SK-N-SH treated with all-trans-retinoic acid at 6 μM for 48 hours (cell line): ENCODE measurements at regions not wholly inside any gene's neighbourhood (a gene's known extent, or its start where the extent isn't known, plus 50 kb on each side); places are given as distances from the start of the nearest gene placed in this dataset.

Source experiments
- ATAC-seq: fragments of 200-7000 bp; cut with Tn5 transposase; 3 replicates; pipeline ENCODE4 v1.9.1; 2020; ENCODE audit warnings: mild to moderate bottlenecking, moderate library complexity
- ARNTL ChIP-seq: fragments of 450-650 bp; formaldehyde crosslinking; IDR thresholded peaks from 2 replicates; pipeline ENCODE4 v1.5.0; 2020; ENCODE audit warnings: low read depth, mild to moderate bottlenecking, moderate library complexity, borderline replicate concordance
- BACH2 ChIP-seq: fragments of 250-450 bp; sonication (Bioruptor Pico); IDR thresholded peaks from 2 replicates; pipeline ENCODE4 v1.9.0; 2021; ENCODE audit warnings: mild to moderate bottlenecking, borderline replicate concordance
- CSDC2 ChIP-seq: fragments of 250-450 bp; sonication (Bioruptor Pico); IDR thresholded peaks from 2 replicates; pipeline ENCODE4 v1.5.0; 2020; ENCODE audit warnings: mild to moderate bottlenecking, moderate library complexity
- ESRRG ChIP-seq: fragments of 250-450 bp; sonication (Bioruptor Pico); IDR thresholded peaks from 2 replicates; pipeline ENCODE4 v1.6.1; 2021; ENCODE audit warnings: mild to moderate bottlenecking
- OSR1 ChIP-seq: fragments of 250-450 bp; sonication (Bioruptor Pico); IDR thresholded peaks from 2 replicates; pipeline ENCODE4 v1.8.0; 2022; ENCODE audit warnings: moderate library complexity, mild to moderate bottlenecking, inconsistent platforms
- PPARA ChIP-seq: fragments of 250-450 bp; sonication (Bioruptor Pico); IDR thresholded peaks from 2 replicates; pipeline ENCODE4 v1.5.0; 2020; ENCODE audit warnings: mild to moderate bottlenecking, borderline replicate concordance
- SNAI2 ChIP-seq: fragments of 250-450 bp; sonication (Bioruptor Pico); IDR thresholded peaks from 2 replicates; pipeline ENCODE4 v1.5.0; 2020; ENCODE audit warnings: mild to moderate bottlenecking, moderate library complexity
- TOX ChIP-seq: fragments of 250-450 bp; sonication (Bioruptor Pico); IDR thresholded peaks from 2 replicates; pipeline ENCODE4 v1.8.0; 2021; ENCODE audit warnings: mild to moderate bottlenecking, moderate library complexity, borderline replicate concordance
- ZC3H10 ChIP-seq: fragments of 250-450 bp; sonication (Bioruptor Pico); IDR thresholded peaks from 2 replicates; pipeline ENCODE4 v1.5.1; 2021; ENCODE audit warnings: mild to moderate bottlenecking, moderate library complexity
- ZFP3 ChIP-seq: fragments of 250-450 bp; sonication (Bioruptor Pico); IDR thresholded peaks from 2 replicates; pipeline ENCODE4 v1.5.0; 2020; ENCODE audit warnings: mild to moderate bottlenecking, moderate library complexity
- ZFP30 ChIP-seq: fragments of 450-650 bp; formaldehyde crosslinking; IDR thresholded peaks from 2 replicates; pipeline ENCODE4 v1.5.0; 2022; ENCODE audit warnings: mild to moderate bottlenecking, moderate library complexity
- ZNF565 ChIP-seq: fragments of 450-650 bp; formaldehyde crosslinking; conservative IDR thresholded peaks from 2 replicates; pipeline ENCODE4 v1.5.0; 2020; ENCODE audit warnings: low read depth, mild to moderate bottlenecking, moderate library complexity
- ZNF70 ChIP-seq: fragments of 450-650 bp; formaldehyde crosslinking; IDR thresholded peaks from 2 replicates; pipeline ENCODE4 v1.5.0; 2020; ENCODE audit warnings: mild to moderate bottlenecking, moderate library complexity
- TF ChIP-seq, protein P1 (sequence below): fragments of 250-450 bp; sonication (Bioruptor Pico); IDR thresholded peaks from 2 replicates; pipeline ENCODE4 v1.5.1; 2021; ENCODE audit warnings: mild to moderate bottlenecking, moderate library complexity
- TF ChIP-seq, protein P2 (sequence below): fragments of 250-450 bp; sonication (Bioruptor Pico); IDR thresholded peaks from 2 replicates; pipeline ENCODE4 v1.5.1; 2020; ENCODE audit warnings: low read depth, mild to moderate bottlenecking, moderate library complexity
- TF ChIP-seq, protein P3 (sequence below): fragments of 250-450 bp; sonication (Bioruptor Pico); IDR thresholded peaks from 2 replicates; pipeline ENCODE4 v1.5.0; 2020; ENCODE audit warnings: mild to moderate bottlenecking, moderate library complexity
- TF ChIP-seq, protein P4 (sequence below): fragments of 250-450 bp; sonication (Bioruptor Pico); IDR thresholded peaks from 2 replicates; pipeline ENCODE4 v1.8.0; 2021; ENCODE audit warnings: low read depth, mild to moderate bottlenecking, moderate library complexity, borderline replicate concordance
- TF ChIP-seq, protein P5 (sequence below): fragments of 250-450 bp; sonication (Bioruptor Pico); IDR thresholded peaks from 2 replicates; pipeline ENCODE4 v1.8.0; 2020; ENCODE audit warnings: mild to moderate bottlenecking, moderate library complexity, borderline replicate concordance

DNA sequence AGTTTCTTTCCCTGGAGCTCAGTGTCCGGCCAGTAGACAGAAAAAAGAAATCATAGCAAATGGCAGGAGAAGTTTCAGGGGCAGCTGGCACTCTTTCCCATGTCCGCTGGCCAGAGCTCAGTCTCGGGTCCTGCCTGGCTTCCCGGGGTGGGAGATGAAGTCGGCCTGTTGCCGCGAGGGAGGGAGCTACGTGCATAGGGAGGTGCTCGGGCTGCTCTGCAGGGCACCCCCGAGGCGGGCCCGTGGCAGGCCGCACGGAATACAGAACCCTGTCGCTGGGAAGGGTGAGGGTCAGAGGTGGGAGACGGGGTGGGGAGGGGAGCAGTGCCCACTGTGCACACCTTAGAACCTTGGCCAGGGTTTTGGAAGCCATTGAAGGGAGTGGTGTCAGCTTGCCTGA, 78.3 kb upstream of the FOXF1 start:
- ATAC-seq: no peak
- TF ChIP-seq OSR1: no peak
- TF ChIP-seq ZC3H10 (CRISPR knock-in tag): no peak
- no peak for TF ChIP-seq CSDC2 (CRISPR knock-in tag)
- no peak for TF ChIP-seq ZNF70 (CRISPR knock-in tag)
- no peak for TF ChIP-seq ARNTL (CRISPR knock-in tag)
- no peak for TF ChIP-seq TOX (CRISPR knock-in tag)
- TF ChIP-seq, protein P1, sequence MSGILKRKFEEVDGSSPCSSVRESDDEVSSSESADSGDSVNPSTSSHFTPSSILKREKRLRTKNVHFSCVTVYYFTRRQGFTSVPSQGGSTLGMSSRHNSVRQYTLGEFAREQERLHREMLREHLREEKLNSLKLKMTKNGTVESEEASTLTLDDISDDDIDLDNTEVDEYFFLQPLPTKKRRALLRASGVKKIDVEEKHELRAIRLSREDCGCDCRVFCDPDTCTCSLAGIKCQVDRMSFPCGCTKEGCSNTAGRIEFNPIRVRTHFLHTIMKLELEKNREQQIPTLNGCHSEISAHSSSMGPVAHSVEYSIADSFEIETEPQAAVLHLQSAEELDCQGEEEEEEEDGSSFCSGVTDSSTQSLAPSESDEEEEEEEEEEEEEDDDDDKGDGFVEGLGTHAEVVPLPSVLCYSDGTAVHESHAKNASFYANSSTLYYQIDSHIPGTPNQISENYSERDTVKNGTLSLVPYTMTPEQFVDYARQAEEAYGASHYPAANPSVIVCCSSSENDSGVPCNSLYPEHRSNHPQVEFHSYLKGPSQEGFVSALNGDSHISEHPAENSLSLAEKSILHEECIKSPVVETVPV: no peak
- TF ChIP-seq, protein P2, sequence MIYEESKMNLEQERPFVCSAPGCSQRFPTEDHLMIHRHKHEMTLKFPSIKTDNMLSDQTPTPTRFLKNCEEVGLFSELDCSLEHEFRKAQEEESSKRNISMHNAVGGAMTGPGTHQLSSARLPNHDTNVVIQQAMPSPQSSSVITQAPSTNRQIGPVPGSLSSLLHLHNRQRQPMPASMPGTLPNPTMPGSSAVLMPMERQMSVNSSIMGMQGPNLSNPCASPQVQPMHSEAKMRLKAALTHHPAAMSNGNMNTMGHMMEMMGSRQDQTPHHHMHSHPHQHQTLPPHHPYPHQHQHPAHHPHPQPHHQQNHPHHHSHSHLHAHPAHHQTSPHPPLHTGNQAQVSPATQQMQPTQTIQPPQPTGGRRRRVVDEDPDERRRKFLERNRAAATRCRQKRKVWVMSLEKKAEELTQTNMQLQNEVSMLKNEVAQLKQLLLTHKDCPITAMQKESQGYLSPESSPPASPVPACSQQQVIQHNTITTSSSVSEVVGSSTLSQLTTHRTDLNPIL: no peak
- TF ChIP-seq BACH2 (CRISPR knock-in tag): no peak
- no peak for TF ChIP-seq ESRRG
- TF ChIP-seq ZFP3 (CRISPR knock-in tag): no peak
- TF ChIP-seq SNAI2 (CRISPR knock-in tag): no peak
- TF ChIP-seq ZFP30 (CRISPR knock-in tag): no peak
- no peak for TF ChIP-seq PPARA
- TF ChIP-seq, protein P3, sequence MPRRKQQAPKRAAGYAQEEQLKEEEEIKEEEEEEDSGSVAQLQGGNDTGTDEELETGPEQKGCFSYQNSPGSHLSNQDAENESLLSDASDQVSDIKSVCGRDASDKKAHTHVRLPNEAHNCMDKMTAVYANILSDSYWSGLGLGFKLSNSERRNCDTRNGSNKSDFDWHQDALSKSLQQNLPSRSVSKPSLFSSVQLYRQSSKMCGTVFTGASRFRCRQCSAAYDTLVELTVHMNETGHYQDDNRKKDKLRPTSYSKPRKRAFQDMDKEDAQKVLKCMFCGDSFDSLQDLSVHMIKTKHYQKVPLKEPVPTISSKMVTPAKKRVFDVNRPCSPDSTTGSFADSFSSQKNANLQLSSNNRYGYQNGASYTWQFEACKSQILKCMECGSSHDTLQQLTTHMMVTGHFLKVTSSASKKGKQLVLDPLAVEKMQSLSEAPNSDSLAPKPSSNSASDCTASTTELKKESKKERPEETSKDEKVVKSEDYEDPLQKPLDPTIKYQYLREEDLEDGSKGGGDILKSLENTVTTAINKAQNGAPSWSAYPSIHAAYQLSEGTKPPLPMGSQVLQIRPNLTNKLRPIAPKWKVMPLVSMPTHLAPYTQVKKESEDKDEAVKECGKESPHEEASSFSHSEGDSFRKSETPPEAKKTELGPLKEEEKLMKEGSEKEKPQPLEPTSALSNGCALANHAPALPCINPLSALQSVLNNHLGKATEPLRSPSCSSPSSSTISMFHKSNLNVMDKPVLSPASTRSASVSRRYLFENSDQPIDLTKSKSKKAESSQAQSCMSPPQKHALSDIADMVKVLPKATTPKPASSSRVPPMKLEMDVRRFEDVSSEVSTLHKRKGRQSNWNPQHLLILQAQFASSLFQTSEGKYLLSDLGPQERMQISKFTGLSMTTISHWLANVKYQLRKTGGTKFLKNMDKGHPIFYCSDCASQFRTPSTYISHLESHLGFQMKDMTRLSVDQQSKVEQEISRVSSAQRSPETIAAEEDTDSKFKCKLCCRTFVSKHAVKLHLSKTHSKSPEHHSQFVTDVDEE: no peak

DNA sequence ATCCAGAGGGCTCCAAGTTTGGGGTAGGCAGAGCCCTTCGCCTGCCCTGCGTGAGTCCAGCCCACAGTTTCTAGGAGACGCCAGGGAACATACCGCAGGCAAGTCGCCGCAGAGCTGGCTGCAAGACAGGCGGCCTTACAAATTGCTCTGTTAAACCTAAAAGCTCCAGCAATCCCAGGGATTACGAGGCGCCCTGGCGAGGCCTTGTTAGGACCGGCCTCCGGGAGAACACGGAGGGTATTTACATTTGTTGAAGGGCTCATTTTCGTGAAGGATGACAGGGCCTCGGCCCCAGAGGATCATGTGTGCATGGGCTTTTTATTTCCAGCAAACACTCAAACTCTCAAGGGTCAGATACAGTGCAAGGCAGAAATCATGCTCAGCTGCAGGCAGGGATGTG, 77.6 kb upstream of the FOXF1 start:
- TF ChIP-seq ZNF565 (no peak), PPARA (no peak), ESRRG (no peak)
- TF ChIP-seq, all 23 proteins: peak for 0
- ATAC-seq: no peak

- TF ChIP-seq ZFP30 (CRISPR knock-in tag): no peak
- TF ChIP-seq, protein P3: no peak
- no peak for TF ChIP-seq SNAI2 (CRISPR knock-in tag)
- TF ChIP-seq, protein P4, sequence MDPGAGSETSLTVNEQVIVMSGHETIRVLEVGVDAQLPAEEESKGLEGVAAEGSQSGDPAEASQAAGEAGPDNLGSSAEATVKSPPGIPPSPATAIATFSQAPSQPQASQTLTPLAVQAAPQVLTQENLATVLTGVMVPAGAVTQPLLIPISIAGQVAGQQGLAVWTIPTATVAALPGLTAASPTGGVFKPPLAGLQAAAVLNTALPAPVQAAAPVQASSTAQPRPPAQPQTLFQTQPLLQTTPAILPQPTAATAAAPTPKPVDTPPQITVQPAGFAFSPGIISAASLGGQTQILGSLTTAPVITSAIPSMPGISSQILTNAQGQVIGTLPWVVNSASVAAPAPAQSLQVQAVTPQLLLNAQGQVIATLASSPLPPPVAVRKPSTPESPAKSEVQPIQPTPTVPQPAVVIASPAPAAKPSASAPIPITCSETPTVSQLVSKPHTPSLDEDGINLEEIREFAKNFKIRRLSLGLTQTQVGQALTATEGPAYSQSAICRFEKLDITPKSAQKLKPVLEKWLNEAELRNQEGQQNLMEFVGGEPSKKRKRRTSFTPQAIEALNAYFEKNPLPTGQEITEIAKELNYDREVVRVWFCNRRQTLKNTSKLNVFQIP (CRISPR knock-in tag): no peak
- TF ChIP-seq, protein P5, sequence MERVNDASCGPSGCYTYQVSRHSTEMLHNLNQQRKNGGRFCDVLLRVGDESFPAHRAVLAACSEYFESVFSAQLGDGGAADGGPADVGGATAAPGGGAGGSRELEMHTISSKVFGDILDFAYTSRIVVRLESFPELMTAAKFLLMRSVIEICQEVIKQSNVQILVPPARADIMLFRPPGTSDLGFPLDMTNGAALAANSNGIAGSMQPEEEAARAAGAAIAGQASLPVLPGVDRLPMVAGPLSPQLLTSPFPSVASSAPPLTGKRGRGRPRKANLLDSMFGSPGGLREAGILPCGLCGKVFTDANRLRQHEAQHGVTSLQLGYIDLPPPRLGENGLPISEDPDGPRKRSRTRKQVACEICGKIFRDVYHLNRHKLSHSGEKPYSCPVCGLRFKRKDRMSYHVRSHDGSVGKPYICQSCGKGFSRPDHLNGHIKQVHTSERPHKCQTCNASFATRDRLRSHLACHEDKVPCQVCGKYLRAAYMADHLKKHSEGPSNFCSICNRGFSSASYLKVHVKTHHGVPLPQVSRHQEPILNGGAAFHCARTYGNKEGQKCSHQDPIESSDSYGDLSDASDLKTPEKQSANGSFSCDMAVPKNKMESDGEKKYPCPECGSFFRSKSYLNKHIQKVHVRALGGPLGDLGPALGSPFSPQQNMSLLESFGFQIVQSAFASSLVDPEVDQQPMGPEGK (CRISPR knock-in tag): no peak
- TF ChIP-seq, protein P2: no peak
- no peak for TF ChIP-seq OSR1
- no peak for TF ChIP-seq CSDC2 (CRISPR knock-in tag)
- no peak for ATAC-seq
These were observed 73.7 kb upstream of the FOXF1 start for GRCh38 chr16:86436466-86437185.
